GM10248 (cell line): ENCODE measurements at regions not wholly inside any gene's neighbourhood (a gene's known extent, or its start where the extent isn't known, plus 50 kb on each side); places are given as distances from the start of the nearest gene placed in this dataset.
"Not testable (repeated sequence)": the region's sequence is repeated elsewhere in the genome, so short reads cannot be mapped to it uniquely, and the experiment has no call there.

Experiments used
- CTCF ChIA-PET: fragments of 300-600 bp; sonication (Branson Sonifier 250); formaldehyde crosslinking; extraction: SDS; loops from one replicate; lab custom pipeline; 2021; ENCODE audit warnings: antibody characterized with exemption; lab: Yijun Ruan, JAX
- POLR2A ChIA-PET: fragments of 350-650 bp; sonication (Branson Sonifier 250); formaldehyde crosslinking; extraction: SDS; loops from one replicate; lab custom pipeline; 2020; ENCODE audit warnings: antibody characterized with exemption; lab: Yijun Ruan, JAX
- DNase-seq: peaks from one replicate; pipeline ENCODE4 v3.0.0; 2012; ENCODE audit errors: extremely low spot score
- TF ChIP-seq, protein P1 (sequence below): IDR thresholded peaks from 2 replicates; pipeline ENCODE4 v1.5.1; 2012; ENCODE audit warnings: mild to moderate bottlenecking, low read depth; ENCODE audit errors: extremely low read depth, missing control alignments, control extremely low read depth

DNA sequence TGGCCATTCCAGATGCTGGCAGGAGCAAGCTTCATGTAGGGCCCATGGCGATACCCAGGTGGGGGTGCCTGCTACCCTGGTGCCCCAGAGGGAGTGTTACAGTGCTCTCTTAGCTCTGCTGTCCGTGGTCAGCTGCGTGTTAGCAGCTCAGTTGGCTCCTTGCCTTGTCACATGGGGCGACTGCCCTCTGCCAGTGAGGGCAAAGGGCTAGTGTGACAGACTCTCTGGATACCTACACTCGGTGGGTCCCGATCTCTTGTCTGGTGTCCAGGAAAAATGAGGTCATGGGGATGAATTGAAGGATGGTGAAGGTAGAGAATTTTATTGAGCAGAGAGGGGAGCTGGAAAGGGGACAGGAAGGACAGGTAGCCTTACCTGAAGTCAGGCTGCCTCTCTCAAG is 152.2 kb downstream of the CYP26A1 start:
- ChIA-PET POLR2A (no interaction called here), CTCF (no interaction called here)
- DNase-seq: no peak
- TF ChIP-seq, protein P1, sequence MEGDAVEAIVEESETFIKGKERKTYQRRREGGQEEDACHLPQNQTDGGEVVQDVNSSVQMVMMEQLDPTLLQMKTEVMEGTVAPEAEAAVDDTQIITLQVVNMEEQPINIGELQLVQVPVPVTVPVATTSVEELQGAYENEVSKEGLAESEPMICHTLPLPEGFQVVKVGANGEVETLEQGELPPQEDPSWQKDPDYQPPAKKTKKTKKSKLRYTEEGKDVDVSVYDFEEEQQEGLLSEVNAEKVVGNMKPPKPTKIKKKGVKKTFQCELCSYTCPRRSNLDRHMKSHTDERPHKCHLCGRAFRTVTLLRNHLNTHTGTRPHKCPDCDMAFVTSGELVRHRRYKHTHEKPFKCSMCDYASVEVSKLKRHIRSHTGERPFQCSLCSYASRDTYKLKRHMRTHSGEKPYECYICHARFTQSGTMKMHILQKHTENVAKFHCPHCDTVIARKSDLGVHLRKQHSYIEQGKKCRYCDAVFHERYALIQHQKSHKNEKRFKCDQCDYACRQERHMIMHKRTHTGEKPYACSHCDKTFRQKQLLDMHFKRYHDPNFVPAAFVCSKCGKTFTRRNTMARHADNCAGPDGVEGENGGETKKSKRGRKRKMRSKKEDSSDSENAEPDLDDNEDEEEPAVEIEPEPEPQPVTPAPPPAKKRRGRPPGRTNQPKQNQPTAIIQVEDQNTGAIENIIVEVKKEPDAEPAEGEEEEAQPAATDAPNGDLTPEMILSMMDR: no peak

DNA sequence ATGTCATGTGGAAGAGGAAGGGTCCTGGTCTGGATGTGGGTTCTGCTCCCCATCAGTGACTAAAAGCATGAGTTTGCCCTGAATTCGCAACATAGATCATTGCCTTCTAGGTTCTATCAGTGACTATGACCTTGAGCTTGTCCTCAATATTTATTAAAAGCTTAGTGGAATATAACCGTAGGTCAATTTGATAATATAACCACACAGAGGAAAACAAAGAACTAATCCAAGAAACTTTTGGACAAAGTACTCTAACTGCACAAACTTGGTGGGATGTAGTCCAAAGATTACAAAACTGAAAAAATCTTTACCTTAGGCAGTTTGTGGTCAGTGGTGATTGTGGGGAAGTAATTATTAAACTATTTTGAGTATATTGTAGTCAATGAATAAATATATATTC is 152.9 kb downstream of the CYP26A1 start:
- ChIA-PET POLR2A (no interaction called here), CTCF (no interaction called here)
- no peak for DNase-seq
- TF ChIP-seq, protein P1: no peak

DNA sequence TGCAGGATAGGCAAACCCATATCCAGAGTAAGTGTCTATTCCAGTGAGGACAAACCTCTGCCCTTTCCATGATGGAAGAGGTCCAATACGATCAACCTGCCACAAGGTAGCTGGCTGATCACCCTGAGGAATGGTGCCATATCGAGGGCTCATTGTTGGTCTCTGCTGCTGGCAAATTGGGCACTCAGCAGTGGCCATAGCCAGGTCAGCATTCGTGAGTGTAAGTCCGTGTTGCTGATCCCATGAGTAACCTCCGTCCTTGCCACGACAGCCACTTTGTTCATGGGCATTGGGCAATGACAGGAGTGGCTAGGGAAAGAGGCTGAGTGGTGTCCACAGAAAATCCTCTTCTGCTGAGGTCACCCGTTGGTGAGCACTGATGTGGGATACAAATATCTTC is 156.9 kb downstream of the CYP26A1 start:
- CTCF ChIA-PET, POLR2A ChIA-PET, DNase-seq: not testable (repeated sequence)

DNA sequence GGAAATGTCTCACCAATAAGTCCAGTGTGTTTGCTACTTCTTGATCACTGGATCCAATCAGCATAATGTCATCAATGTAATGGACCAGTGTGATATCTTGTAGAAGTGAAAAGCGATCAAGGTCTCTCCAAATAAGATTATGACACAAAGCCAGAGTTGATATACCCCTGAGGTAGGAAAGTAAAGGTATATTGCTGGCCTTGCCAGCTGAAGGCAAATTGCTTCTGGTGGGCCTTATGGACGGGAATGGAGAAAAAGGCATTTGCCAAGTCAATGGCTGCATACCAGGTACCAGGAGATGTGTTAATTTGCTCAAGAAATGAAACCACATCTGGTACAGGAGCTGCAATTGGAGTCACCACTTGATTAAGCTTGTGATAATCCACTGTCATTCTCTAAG is 158.5 kb downstream of the CYP26A1 start:
- CTCF ChIA-PET: interaction anchor here (1.3 kb wide), 1 partner anchor 126 kb away, joined by 3 read pairs; no protein-coding TSS in a partner anchor
- DNase-seq, POLR2A ChIA-PET: not testable (repeated sequence)

DNA sequence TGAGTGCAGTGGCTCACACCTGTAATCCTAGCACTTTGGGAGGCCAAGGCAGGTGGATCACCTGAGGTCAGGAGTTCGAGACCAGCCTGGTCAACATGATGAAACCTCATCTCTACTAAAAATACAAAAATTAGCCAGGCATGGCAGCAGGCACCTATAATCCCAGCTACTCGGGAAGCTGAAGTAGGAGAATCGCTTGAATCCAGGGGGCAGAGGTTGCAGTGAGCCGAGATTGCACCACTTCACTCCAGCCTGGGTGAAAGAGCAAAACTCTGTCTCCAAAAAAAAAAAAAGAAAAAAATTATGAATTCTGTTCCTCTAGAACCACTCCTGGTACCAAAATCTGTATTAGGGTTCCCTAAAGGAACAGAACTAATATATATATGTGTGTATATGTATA is 161.2 kb downstream of the CYP26A1 start:
- POLR2A ChIA-PET, DNase-seq, CTCF ChIA-PET: not testable (repeated sequence)

DNA sequence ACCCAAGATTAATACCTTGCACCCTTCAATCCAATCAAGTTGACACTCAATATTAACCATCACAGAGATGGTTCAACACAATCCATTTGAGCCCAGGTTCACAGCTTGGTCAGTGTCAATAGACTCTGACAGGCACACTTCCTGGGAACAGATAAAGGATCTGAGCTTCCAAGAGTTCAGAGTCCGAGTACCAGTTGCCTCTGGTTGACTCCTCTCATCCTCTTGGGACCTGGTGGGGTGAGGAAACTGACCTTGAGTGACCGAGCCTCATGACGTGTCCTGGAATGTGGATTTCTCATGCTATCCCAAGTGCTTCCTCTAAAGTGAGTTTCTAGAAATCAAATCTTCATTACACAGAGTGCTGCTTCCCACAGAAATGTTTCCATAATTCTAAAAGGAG is 162.0 kb downstream of the CYP26A1 start:
- CTCF ChIA-PET: no interaction called here
- no peak for DNase-seq
- POLR2A ChIA-PET: no interaction called here
- TF ChIP-seq, protein P1: no peak

DNA sequence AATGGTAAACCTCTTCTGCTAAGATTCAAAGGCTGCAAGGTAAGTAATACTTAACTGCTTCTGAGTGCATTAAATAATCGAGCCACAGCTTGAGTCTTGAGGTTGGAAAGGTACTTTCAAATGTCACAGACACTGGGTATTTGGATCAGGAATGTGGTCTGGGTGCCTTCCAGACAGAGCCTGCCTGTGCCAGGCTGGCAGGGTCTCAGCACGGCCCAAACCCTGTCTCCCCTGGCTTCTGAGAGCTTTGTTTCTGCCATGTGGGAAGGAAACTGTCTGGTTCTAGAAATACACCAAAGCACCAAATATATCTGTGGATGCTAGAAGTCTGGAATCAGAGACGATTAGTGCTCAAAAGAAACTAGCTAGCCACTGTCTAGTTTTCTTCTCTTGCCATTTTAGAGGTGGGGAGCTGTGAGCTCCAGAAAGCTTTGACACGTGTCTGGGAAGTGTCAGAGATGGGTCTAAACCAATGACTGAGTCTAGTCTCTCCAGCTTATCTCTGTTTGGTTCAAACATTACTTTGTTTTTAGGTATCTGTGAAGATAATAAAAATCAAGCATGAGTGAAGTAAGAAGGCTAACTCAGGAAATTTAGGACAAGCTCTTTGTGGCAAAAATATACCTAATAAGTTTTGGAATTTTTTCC is 162.8 kb downstream of the CYP26A1 start:
- TF ChIP-seq, protein P1: no peak
- CTCF ChIA-PET: interaction anchor here (1.6 kb wide), 1 partner anchor 121 kb away, joined by 4 read pairs; no protein-coding TSS in a partner anchor
- DNase-seq: no peak
- POLR2A ChIA-PET: no interaction called here

DNA sequence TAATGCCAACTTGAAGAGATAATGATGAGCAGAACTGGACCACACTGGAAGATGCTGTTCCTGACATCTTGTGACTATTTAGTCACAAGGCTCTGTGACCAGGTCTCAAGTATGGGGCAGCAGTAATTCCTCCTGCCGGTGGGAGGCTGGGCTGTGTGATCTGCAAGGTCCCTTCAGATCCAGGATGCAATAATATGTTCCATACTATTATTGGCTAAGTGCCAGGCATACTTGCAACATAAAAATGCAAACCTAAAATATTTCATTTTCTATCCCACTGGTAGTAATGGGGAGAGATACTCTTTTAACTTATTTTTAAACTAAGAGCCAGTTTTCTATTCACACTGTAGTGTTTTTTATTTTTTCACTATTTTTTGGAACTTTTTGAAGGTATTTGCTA is 171.5 kb downstream of the CYP26A1 start:
- DNase-seq: no peak
- ChIA-PET CTCF (no interaction called here), POLR2A (no interaction called here)
- TF ChIP-seq, protein P1: no peak
